ENCODE measurements at regions not wholly inside any gene's neighbourhood (a gene's known extent, or its start where the extent isn't known, plus 50 kb on each side); places are given as distances from the start of the nearest gene placed in this dataset.

- TF ChIP-seq POLR2AphosphoS5 (IDR thresholded peaks at IDR 0.05) (no peak), REST (IDR thresholded peaks at IDR 0.05; ENCODE audit: borderline replicate concordance) (no peak), EZH2 (IDR thresholded peaks at IDR 0.05; ENCODE audit: borderline replicate concordance, insufficient read depth, low read length, poor library complexity, severe bottlenecking) (no peak), CTCF (IDR thresholded peaks at IDR 0.05; ENCODE audit: poor library complexity, severe bottlenecking) (no peak), SMC3 (conservative IDR thresholded peaks at IDR 0.05; ENCODE audit: poor library complexity) (no peak), RAD21 (conservative IDR thresholded peaks at IDR 0.05) (no peak), EP300 (conservative IDR thresholded peaks at IDR 0.05; ENCODE audit: poor library complexity, severe bottlenecking) (no peak), TAF1 (IDR thresholded peaks at IDR 0.05; ENCODE audit: low read depth) (no peak)
Measured at GRCh38 chr14:97625477-97625876, 828.3 kb downstream of the VRK1 start.

Measured in neural cell (in vitro differentiated cells).